ENCODE measurements at regions not wholly inside any gene's neighbourhood (a gene's known extent, or its start where the extent isn't known, plus 50 kb on each side); places are given as distances from the start of the nearest gene placed in this dataset.

DNA sequence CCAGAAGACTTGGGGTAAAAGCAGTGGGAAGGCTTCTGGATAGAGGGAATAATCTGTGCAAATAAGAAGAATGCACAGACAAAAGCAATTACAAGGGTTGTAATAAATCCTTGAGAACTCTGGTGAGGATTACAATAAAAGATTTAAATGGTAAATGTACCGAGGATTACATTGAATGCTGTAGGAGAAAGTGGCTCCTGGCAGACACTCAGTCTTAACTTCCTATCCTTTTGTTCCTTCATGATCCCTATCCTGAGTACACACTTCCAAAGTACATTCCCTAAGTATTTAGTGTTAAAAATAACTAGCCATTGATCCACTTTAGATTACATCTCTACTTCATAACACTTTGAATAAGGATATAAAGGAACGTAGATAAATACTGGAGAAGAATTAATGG, 205.4 kb downstream of the SPATA18 start:
- Mint-ChIP-seq H3K9me3 (ENCODE audit: unreplicated experiment) (peaks cover 12% of the 10 kb centered on the region), H3K4me1 (ENCODE audit: unreplicated experiment) (no peaks in the 10 kb centered on the region), H3K36me3 (ENCODE audit: unreplicated experiment) (no peaks in the 10 kb centered on the region), H3K27me3 (ENCODE audit: unreplicated experiment) (peaks cover 13% of the 10 kb centered on the region), H3K27ac (ENCODE audit: unreplicated experiment) (no peak overlapping the region), H3K4me3 (ENCODE audit: unreplicated experiment) (no peak overlapping the region)
- no peak for DNase-seq (ENCODE audit: extremely low spot score, unreplicated experiment)
- TF ChIP-seq CTCF (IDR thresholded peaks at IDR 0.05) = no peak

- no peak overlapping the region for H3K4me3 Mint-ChIP-seq (ENCODE audit: unreplicated experiment)
- H3K36me3 Mint-ChIP-seq (ENCODE audit: unreplicated experiment) = no peaks in the 10 kb centered on the region
- no peaks in the 10 kb centered on the region for H3K4me1 Mint-ChIP-seq (ENCODE audit: unreplicated experiment)
- peaks cover 13% of the 10 kb centered on the region for H3K27me3 Mint-ChIP-seq (ENCODE audit: unreplicated experiment)
- DNase-seq (ENCODE audit: extremely low spot score, unreplicated experiment) = no peak
- no peak overlapping the region for H3K27ac Mint-ChIP-seq (ENCODE audit: unreplicated experiment)
- TF ChIP-seq CTCF (IDR thresholded peaks at IDR 0.05) = no peak
- no peaks in the 10 kb centered on the region for H3K9me3 Mint-ChIP-seq (ENCODE audit: unreplicated experiment)
Observed at GRCh38 chr4:52259978-52260377, 208.9 kb downstream of the SPATA18 start.

DNA sequence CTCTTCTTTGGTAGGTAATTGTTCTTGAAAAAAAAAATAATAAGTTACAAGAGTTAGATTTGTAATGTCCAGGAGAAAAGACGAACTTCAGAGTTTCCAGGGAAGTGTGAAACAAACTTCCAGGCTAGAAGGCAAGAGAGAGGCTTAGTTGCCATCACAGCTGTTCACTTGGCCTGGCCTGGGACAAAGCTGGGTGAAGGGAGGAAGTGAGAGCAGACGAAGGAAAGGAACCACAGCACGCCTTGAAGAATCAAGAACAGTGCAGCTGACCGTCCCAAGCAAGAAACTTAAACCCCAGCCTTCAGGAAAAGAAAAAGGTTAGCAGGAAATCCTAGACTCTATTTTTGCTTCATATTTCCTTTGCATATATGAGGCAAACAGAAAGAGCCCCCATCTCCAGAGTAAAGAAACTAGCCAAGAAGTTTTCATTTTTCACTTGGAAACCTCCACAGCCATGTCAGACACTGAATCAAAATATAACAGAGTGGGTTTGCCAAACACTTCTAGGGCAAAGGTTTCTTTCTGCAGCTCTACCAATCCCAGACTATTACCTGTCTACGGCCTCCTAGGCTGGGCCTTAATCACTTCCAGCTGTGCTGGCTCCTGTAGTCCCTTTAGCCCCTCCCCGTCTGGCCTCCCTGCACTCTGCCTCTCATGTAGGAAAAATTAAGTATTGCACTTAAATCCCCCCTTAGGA, 209.6 kb downstream of the SPATA18 start:
- H3K4me1 Mint-ChIP-seq (ENCODE audit: unreplicated experiment) = no peaks in the 10 kb centered on the region
- peaks cover 10% of the 10 kb centered on the region for H3K27me3 Mint-ChIP-seq (ENCODE audit: unreplicated experiment)
- no peak overlapping the region for H3K4me3 Mint-ChIP-seq (ENCODE audit: unreplicated experiment)
- no peaks in the 10 kb centered on the region for H3K36me3 Mint-ChIP-seq (ENCODE audit: unreplicated experiment)
- DNase-seq (ENCODE audit: extremely low spot score, unreplicated experiment) = no peak
- no peak for TF ChIP-seq CTCF (IDR thresholded peaks at IDR 0.05)
- no peak overlapping the region for H3K27ac Mint-ChIP-seq (ENCODE audit: unreplicated experiment)
- no peaks in the 10 kb centered on the region for H3K9me3 Mint-ChIP-seq (ENCODE audit: unreplicated experiment)

GRCh38 chr4:52263607-52264006, 212.5 kb downstream of the SPATA18 start:
- peaks cover 3% of the 10 kb centered on the region for H3K27me3 Mint-ChIP-seq (ENCODE audit: unreplicated experiment)
- H3K9me3 Mint-ChIP-seq (ENCODE audit: unreplicated experiment) = no peaks in the 10 kb centered on the region
- H3K4me3 Mint-ChIP-seq (ENCODE audit: unreplicated experiment) = no peak overlapping the region
- TF ChIP-seq CTCF (IDR thresholded peaks at IDR 0.05) = no peak
- no peaks in the 10 kb centered on the region for H3K4me1 Mint-ChIP-seq (ENCODE audit: unreplicated experiment)
- DNase-seq (ENCODE audit: extremely low spot score, unreplicated experiment) = no peak
- H3K27ac Mint-ChIP-seq (ENCODE audit: unreplicated experiment) = no peak overlapping the region
- no peaks in the 10 kb centered on the region for H3K36me3 Mint-ChIP-seq (ENCODE audit: unreplicated experiment)

- no peaks in the 10 kb centered on the region for H3K36me3 Mint-ChIP-seq (ENCODE audit: unreplicated experiment)
- TF ChIP-seq CTCF (IDR thresholded peaks at IDR 0.05) = no peak
- no peaks in the 10 kb centered on the region for H3K4me1 Mint-ChIP-seq (ENCODE audit: unreplicated experiment)
- no peak for DNase-seq (ENCODE audit: extremely low spot score, unreplicated experiment)
- no peak overlapping the region for H3K27ac Mint-ChIP-seq (ENCODE audit: unreplicated experiment)
- H3K4me3 Mint-ChIP-seq (ENCODE audit: unreplicated experiment) = no peak overlapping the region
- H3K27me3 Mint-ChIP-seq (ENCODE audit: unreplicated experiment) = peaks cover 5% of the 10 kb centered on the region
- no peaks in the 10 kb centered on the region for H3K9me3 Mint-ChIP-seq (ENCODE audit: unreplicated experiment)
Observed at GRCh38 chr4:52265781-52266525, 214.8 kb downstream of the SPATA18 start.
